DOHH2 (cell line): ENCODE measurements at regions not wholly inside any gene's neighbourhood (a gene's known extent, or its start where the extent isn't known, plus 50 kb on each side); places are given as distances from the start of the nearest gene placed in this dataset.

ENCODE experiments used
- H3F3A ChIP-seq: fragments of 200-600 bp; sonication (generic), shearing (Covaris generic); 2 replicates; pipeline ENCODE4 v1.6.0; 2016; ENCODE audit warnings: antibody characterized with exemption, mild to moderate bottlenecking; ENCODE audit not compliant: control insufficient read depth, insufficient read depth
- H3K27ac ChIP-seq: fragments of 200-600 bp; sonication (generic); 2 replicates; pipeline ENCODE4 v1.5.1; 2014; ENCODE audit warnings: low read depth, mild to moderate bottlenecking, low read length, moderate library complexity
- H3K27me3 ChIP-seq: fragments of 200-600 bp; sonication (generic); 2 replicates; pipeline ENCODE4 v1.6.1; 2014; ENCODE audit warnings: mild to moderate bottlenecking, low read length, mixed read lengths; ENCODE audit not compliant: control insufficient read depth
- H3K36me3 ChIP-seq: fragments of 200-600 bp; sonication (generic); 2 replicates; pipeline ENCODE4 v1.6.1; 2014; ENCODE audit warnings: mild to moderate bottlenecking, low read length, moderate library complexity, mixed read lengths; ENCODE audit not compliant: control insufficient read depth
- H3K4me1 ChIP-seq: fragments of 200-600 bp; sonication (generic); 2 replicates; pipeline ENCODE4 v1.6.1; 2014; ENCODE audit warnings: mild to moderate bottlenecking, low read length, mixed read lengths; ENCODE audit not compliant: control insufficient read depth
- H3K4me2 ChIP-seq: fragments of 200-600 bp; sonication (generic); 2 replicates; pipeline ENCODE4 v1.6.0; 2014; ENCODE audit warnings: mild to moderate bottlenecking, low read length, moderate library complexity
- H3K4me3 ChIP-seq: fragments of 200-600 bp; sonication (generic); 2 replicates; pipeline ENCODE4 v1.5.1; 2014; ENCODE audit warnings: mild to moderate bottlenecking, low read length, mixed read lengths
- H3K79me2 ChIP-seq: fragments of 200-600 bp; sonication (generic); 2 replicates; pipeline ENCODE4 v1.6.1; 2014; ENCODE audit warnings: mild to moderate bottlenecking, low read length, mixed read lengths; ENCODE audit not compliant: control insufficient read depth
- H3K9me2 ChIP-seq: fragments of 200-600 bp; sonication (generic); replicated peaks from 2 replicates; pipeline ENCODE4 v1.6.1; 2014; ENCODE audit warnings: mild to moderate bottlenecking, low read length, mixed read lengths; ENCODE audit not compliant: control insufficient read depth
- H3K9me3 ChIP-seq: fragments of 200-600 bp; sonication (generic); 2 replicates; pipeline ENCODE4 v1.6.1; 2014; ENCODE audit warnings: antibody characterized with exemption, low read length, mixed read lengths; ENCODE audit not compliant: control insufficient read depth, insufficient read depth
- H4K20me1 ChIP-seq: fragments of 200-600 bp; sonication (generic); 2 replicates; pipeline ENCODE4 v1.6.0; 2014; ENCODE audit warnings: low read depth, mild to moderate bottlenecking, antibody characterized with exemption, low read length, moderate library complexity; ENCODE audit not compliant: control insufficient read depth, insufficient read depth
- EZH2phosphoT487 ChIP-seq: fragments of 200-600 bp; sonication (generic); IDR thresholded peaks from 2 replicates; pipeline ENCODE4 v1.6.1; 2017; ENCODE audit warnings: borderline replicate concordance, mild to moderate bottlenecking, antibody characterized with exemption, low read length, moderate library complexity, mixed read lengths
- TF ChIP-seq, protein P1 (sequence below): fragments of 200-600 bp; sonication (generic); IDR thresholded peaks from one replicate; pipeline ENCODE4 v1.5.1; 2014; ENCODE audit warnings: antibody characterized with exemption, mild to moderate bottlenecking, low read depth, low read length; ENCODE audit not compliant: poor library complexity, severe bottlenecking

DNA sequence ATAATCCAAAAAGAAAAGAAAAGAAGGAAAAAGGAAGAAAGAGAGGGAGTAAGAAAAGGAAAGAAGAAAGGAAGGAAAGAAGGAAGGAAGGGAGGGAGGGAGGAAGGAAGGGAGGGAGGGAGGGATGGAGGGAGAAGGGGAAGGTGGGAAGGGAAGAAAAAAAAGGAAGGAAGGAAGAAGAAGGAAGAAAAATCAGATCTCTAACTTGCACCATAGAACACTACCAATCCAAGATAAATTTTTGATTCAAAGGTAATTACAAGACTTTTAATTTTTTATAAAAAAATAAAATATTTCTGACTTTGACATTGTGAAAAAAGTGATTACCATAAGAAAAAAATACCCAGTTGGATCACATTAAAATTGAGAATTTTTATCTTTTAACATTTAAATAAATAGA lies 70.5 kb upstream of the NKAIN2 start:
- Histone ChIP-seq H3K36me3 (no peaks in the 10 kb centered on the region), H3K9me3 (no peaks in the 10 kb centered on the region), H3K4me2 (no peak overlapping the region), H3K9me2 (no peaks in the 10 kb centered on the region), H3K27ac (no peak overlapping the region), H3K4me3 (no peak overlapping the region), H3K27me3 (no peaks in the 10 kb centered on the region), H3K79me2 (no peaks in the 10 kb centered on the region), H4K20me1 (no peaks in the 10 kb centered on the region), H3K4me1 (no peaks in the 10 kb centered on the region), H3F3A (no peaks in the 10 kb centered on the region)
- TF ChIP-seq EZH2phosphoT487: no peak
- TF ChIP-seq, protein P1, sequence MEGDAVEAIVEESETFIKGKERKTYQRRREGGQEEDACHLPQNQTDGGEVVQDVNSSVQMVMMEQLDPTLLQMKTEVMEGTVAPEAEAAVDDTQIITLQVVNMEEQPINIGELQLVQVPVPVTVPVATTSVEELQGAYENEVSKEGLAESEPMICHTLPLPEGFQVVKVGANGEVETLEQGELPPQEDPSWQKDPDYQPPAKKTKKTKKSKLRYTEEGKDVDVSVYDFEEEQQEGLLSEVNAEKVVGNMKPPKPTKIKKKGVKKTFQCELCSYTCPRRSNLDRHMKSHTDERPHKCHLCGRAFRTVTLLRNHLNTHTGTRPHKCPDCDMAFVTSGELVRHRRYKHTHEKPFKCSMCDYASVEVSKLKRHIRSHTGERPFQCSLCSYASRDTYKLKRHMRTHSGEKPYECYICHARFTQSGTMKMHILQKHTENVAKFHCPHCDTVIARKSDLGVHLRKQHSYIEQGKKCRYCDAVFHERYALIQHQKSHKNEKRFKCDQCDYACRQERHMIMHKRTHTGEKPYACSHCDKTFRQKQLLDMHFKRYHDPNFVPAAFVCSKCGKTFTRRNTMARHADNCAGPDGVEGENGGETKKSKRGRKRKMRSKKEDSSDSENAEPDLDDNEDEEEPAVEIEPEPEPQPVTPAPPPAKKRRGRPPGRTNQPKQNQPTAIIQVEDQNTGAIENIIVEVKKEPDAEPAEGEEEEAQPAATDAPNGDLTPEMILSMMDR: no peak

DNA sequence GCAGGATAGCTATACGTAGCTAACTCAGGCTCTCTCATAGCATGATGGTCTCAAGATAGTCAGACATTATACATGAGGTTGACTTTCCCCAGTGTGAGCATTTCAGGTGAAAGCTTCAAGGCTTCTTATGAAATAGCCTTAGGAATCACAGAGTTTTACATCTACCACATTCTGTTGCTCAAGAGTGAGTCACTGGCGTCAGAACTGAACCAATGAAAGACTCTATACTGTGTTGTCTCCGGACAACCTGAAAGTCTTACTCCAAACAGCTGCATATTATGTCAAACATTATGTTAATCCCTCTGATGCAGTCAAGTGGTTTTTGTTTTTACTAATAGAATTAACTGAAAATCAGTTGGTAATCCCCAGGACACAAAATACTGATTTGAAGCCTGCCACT lies 79.8 kb upstream of the TRDN start:
- Histone ChIP-seq H3K4me3 (no peak overlapping the region), H3K36me3 (no peaks in the 10 kb centered on the region), H3K79me2 (no peaks in the 10 kb centered on the region), H3F3A (no peaks in the 10 kb centered on the region), H3K9me3 (no peaks in the 10 kb centered on the region), H3K4me2 (no peak overlapping the region), H4K20me1 (no peaks in the 10 kb centered on the region; the same call in 1 of the 2 replicates), H3K27ac (no peak overlapping the region), H3K4me1 (no peaks in the 10 kb centered on the region), H3K27me3 (no peaks in the 10 kb centered on the region), H3K9me2 (no peaks in the 10 kb centered on the region)
- TF ChIP-seq EZH2phosphoT487: no peak
- TF ChIP-seq, protein P1: no peak

DNA sequence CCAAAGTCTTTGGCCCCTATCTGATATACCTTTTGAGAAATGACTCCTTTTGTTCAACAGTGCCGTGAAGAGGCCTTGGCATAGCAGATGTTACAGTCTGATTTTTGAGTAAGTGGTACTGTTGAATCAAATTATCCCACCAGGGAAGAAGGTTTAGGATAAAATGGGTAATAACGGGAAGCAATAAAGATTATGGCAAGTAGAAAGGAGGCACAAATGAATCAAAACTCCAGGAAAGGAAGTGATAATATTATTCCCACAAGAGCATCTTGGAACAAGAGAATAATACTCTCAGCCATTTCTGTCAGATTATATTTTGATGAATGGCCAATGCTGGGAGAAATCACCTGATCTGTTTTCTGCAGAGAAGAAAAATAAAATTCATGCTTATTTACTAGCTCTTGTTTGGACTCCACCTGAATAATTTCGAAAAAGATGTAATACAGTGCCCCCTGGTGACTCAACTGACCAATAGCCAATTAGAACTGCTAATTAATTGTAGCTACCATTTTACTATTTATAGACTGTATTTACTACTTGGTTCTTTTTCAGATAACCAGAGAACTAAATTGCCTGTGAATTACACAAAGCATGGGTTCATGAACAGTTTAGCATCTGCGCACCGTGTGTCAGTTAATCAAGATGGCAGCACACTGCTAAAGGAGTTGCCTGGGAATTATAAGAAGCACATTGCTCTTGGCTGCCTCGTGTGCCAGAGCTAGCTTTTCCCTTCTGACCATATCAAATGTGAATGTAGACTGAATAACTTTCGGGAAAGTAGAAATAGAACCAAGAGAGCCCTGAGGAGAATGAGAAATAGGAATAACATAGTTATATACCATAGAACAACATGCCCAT lies 78.5 kb upstream of the TRDN start:
- TF ChIP-seq EZH2phosphoT487: no peak
- TF ChIP-seq, protein P1: peak; percentile 68

More for the DNA sequence above, 78.5 kb upstream of the TRDN start:
- no peaks in the 10 kb centered on the region for H3K27me3 ChIP-seq
- no peaks in the 10 kb centered on the region for H3K9me2 ChIP-seq
- H3K4me2 ChIP-seq: no peak overlapping the region
- H4K20me1 ChIP-seq: no peaks in the 10 kb centered on the region; the same call in 1 of the 2 replicates
- H3K9me3 ChIP-seq: no peaks in the 10 kb centered on the region
- no peak overlapping the region for H3K4me3 ChIP-seq
- no peaks in the 10 kb centered on the region for H3K36me3 ChIP-seq
- H3K79me2 ChIP-seq: no peaks in the 10 kb centered on the region
- no peaks in the 10 kb centered on the region for H3K4me1 ChIP-seq
- no peak overlapping the region for H3K27ac ChIP-seq
- H3F3A ChIP-seq: no peaks in the 10 kb centered on the region
